HL-60 (cell line): ENCODE measurements at regions not wholly inside any gene's neighbourhood (a gene's known extent, or its start where the extent isn't known, plus 50 kb on each side); places are given as distances from the start of the nearest gene placed in this dataset.

ENCODE experiments used
- DNase-seq, 2 experiments: peaks; one replicate each; pipeline ENCODE4 v3.0.0-alpha.2; 2010 to 2020; ENCODE audit warnings: low read depth in 1 of 2, low spot score in 1 of 2
- H3K27ac ChIP-seq: fragments of 250-450 bp; sonication (Bioruptor Pico); replicated peaks from 2 replicates; pipeline ENCODE4 v1.5.1; 2020; ENCODE audit warnings: mild to moderate bottlenecking, moderate library complexity
- H3K27me3 ChIP-seq: fragments of 250-450 bp; sonication (Bioruptor Pico); 2 replicates; pipeline ENCODE4 v1.5.1; 2021; ENCODE audit warnings: mild to moderate bottlenecking, moderate library complexity; ENCODE audit not compliant: insufficient read depth, poor library complexity, severe bottlenecking
- H3K4me3 ChIP-seq: replicated peaks from 2 replicates; pipeline ENCODE4 v1.5.1; 2011; ENCODE audit warnings: mild to moderate bottlenecking, control low read depth, low read length; ENCODE audit not compliant: insufficient read depth
- GABPA ChIP-seq: IDR thresholded peaks from 2 replicates; pipeline ENCODE4 v1.6.1; 2012; ENCODE audit warnings: low read depth
- POLR2AphosphoS5 ChIP-seq: IDR thresholded peaks from 2 replicates; pipeline ENCODE4 v1.6.1; 2012; ENCODE audit warnings: low read depth
- SPI1 ChIP-seq: IDR thresholded peaks from 2 replicates; pipeline ENCODE4 v1.6.1; 2012; ENCODE audit warnings: low read depth, mild to moderate bottlenecking, borderline replicate concordance
- TF ChIP-seq, protein P1 (sequence below): IDR thresholded peaks from one replicate; pipeline ENCODE4 v1.5.1; 2011; ENCODE audit warnings: low read length, control low read depth, inconsistent platforms; ENCODE audit not compliant: insufficient read depth
- TF ChIP-seq, protein P2 (sequence below): IDR thresholded peaks from 2 replicates; pipeline ENCODE4 v1.6.1; 2012; ENCODE audit warnings: low read depth; ENCODE audit not compliant: insufficient replicate concordance

GRCh38 chr13:74073274-74073673 lies 60.9 kb downstream of the KLF12 start:
- no peak overlapping the region for H3K27ac ChIP-seq
- no peak for TF ChIP-seq SPI1
- H3K27me3 ChIP-seq: no peaks in the 10 kb centered on the region
- no peak overlapping the region for H3K4me3 ChIP-seq
- no peak for DNase-seq

- no peak for DNase-seq
- Histone ChIP-seq H3K27ac (no peak overlapping the region), H3K27me3 (no peaks in the 10 kb centered on the region), H3K4me3 (no peak overlapping the region)
- TF ChIP-seq, protein P1, sequence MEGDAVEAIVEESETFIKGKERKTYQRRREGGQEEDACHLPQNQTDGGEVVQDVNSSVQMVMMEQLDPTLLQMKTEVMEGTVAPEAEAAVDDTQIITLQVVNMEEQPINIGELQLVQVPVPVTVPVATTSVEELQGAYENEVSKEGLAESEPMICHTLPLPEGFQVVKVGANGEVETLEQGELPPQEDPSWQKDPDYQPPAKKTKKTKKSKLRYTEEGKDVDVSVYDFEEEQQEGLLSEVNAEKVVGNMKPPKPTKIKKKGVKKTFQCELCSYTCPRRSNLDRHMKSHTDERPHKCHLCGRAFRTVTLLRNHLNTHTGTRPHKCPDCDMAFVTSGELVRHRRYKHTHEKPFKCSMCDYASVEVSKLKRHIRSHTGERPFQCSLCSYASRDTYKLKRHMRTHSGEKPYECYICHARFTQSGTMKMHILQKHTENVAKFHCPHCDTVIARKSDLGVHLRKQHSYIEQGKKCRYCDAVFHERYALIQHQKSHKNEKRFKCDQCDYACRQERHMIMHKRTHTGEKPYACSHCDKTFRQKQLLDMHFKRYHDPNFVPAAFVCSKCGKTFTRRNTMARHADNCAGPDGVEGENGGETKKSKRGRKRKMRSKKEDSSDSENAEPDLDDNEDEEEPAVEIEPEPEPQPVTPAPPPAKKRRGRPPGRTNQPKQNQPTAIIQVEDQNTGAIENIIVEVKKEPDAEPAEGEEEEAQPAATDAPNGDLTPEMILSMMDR: no peak
- TF ChIP-seq POLR2AphosphoS5 (no peak), SPI1 (no peak), GABPA (no peak)
- TF ChIP-seq, protein P2, sequence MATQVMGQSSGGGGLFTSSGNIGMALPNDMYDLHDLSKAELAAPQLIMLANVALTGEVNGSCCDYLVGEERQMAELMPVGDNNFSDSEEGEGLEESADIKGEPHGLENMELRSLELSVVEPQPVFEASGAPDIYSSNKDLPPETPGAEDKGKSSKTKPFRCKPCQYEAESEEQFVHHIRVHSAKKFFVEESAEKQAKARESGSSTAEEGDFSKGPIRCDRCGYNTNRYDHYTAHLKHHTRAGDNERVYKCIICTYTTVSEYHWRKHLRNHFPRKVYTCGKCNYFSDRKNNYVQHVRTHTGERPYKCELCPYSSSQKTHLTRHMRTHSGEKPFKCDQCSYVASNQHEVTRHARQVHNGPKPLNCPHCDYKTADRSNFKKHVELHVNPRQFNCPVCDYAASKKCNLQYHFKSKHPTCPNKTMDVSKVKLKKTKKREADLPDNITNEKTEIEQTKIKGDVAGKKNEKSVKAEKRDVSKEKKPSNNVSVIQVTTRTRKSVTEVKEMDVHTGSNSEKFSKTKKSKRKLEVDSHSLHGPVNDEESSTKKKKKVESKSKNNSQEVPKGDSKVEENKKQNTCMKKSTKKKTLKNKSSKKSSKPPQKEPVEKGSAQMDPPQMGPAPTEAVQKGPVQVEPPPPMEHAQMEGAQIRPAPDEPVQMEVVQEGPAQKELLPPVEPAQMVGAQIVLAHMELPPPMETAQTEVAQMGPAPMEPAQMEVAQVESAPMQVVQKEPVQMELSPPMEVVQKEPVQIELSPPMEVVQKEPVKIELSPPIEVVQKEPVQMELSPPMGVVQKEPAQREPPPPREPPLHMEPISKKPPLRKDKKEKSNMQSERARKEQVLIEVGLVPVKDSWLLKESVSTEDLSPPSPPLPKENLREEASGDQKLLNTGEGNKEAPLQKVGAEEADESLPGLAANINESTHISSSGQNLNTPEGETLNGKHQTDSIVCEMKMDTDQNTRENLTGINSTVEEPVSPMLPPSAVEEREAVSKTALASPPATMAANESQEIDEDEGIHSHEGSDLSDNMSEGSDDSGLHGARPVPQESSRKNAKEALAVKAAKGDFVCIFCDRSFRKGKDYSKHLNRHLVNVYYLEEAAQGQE: no peak
Measured at GRCh38 chr13:74070513-74070912, 63.7 kb downstream of the KLF12 start.

DNA sequence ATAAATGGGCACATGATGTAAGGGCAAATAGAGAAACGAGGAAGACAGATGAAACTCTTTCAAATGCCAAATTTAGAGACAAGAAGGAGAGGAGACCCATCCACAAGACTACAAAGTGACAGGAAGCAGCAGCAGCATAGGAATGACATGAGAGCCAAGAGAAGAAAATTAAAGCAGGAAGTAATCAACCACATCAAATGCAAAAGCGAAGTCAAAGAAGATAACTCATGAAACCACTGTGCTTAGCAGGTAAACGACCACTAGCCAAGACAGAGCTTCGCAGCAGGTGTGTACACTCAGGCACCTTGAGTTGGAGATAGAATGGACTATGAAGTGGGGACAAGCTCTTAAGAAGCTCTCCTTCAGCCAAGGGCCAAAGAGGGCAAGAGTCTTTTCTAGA lies 64.1 kb downstream of the KLF12 start:
- Histone ChIP-seq H3K27ac (no peak overlapping the region), H3K27me3 (no peaks in the 10 kb centered on the region), H3K4me3 (no peak overlapping the region)
- TF ChIP-seq SPI1: no peak
- TF ChIP-seq GABPA: no peak
- no peak for TF ChIP-seq POLR2AphosphoS5
- TF ChIP-seq, protein P1: no peak
- TF ChIP-seq, protein P2: no peak
- no peak for DNase-seq

DNA sequence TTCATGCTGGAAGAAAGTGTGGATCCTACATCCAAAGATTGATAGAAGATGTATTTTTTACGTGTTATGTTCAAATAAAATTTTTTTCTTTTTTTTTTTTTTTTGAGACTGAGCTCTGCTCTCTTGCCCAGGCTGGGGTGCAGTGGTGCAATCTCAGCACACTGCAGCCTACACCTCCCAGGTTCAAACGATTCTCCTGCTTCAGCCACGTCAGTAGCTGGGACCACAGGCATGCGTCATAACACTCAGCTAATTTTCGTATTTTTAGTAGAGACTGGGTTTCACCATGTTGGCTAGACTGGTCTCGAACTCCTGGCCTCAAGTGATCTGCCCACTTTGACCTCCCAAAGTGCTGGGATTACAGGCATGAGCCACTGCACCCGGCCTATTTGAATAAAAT lies 65.7 kb downstream of the KLF12 start:
- no peak for TF ChIP-seq POLR2AphosphoS5
- TF ChIP-seq, protein P1: no peak
- TF ChIP-seq, protein P2: no peak
- TF ChIP-seq GABPA: no peak
- TF ChIP-seq SPI1: no peak
- no peak for DNase-seq
- Histone ChIP-seq H3K4me3 (no peak overlapping the region), H3K27me3 (no peaks in the 10 kb centered on the region), H3K27ac (no peak overlapping the region)
